ENCODE measurements at regions not wholly inside any gene's neighbourhood (a gene's known extent, or its start where the extent isn't known, plus 50 kb on each side); places are given as distances from the start of the nearest gene placed in this dataset.

GRCh38 chr16:7113395-7113794 lies 219.2 kb upstream of the RBFOX1 start:
- in situ Hi-C loops (cut with HindIII; ENCODE audit: low sequenced_read_pairs), result no loop called here
- no peak for DNase-seq (ENCODE audit: low spot score)

- in situ Hi-C loops (cut with HindIII; ENCODE audit: low sequenced_read_pairs), result no loop called here
These were observed 221.4 kb upstream of the RBFOX1 start for GRCh38 chr16:7111265-7111664.

GRCh38 chr16:7107436-7107835 lies 225.2 kb upstream of the RBFOX1 start:
- in situ Hi-C loops (cut with HindIII; ENCODE audit: low sequenced_read_pairs), result no loop called here
- no peak for DNase-seq (ENCODE audit: low spot score)

More at GRCh38 chr16:7111265-7111664, 221.4 kb upstream of the RBFOX1 start:
- DNase-seq (ENCODE audit: low spot score), result no peak

GRCh38 chr16:7103056-7103455 lies 229.6 kb upstream of the RBFOX1 start:
- no peak for DNase-seq (ENCODE audit: low spot score)
- in situ Hi-C loops (cut with HindIII; ENCODE audit: low sequenced_read_pairs), result no loop called here

- in situ Hi-C loops (cut with HindIII; ENCODE audit: low sequenced_read_pairs), result no loop called here
- DNase-seq (ENCODE audit: low spot score), result no peak
These were observed 231.6 kb upstream of the RBFOX1 start for GRCh38 chr16:7101054-7101453.

GRCh38 chr16:7097518-7097917 lies 235.1 kb upstream of the RBFOX1 start:
- DNase-seq (ENCODE audit: low spot score), result no peak
- in situ Hi-C loops (cut with HindIII; ENCODE audit: low sequenced_read_pairs), result no loop called here

- no peak for DNase-seq (ENCODE audit: low spot score)
- in situ Hi-C loops (cut with HindIII; ENCODE audit: low sequenced_read_pairs), result no loop called here
These were observed 239.1 kb upstream of the RBFOX1 start for GRCh38 chr16:7093511-7093910.

GRCh38 chr16:7090628-7091115 lies 242.0 kb upstream of the RBFOX1 start:
- no peak for DNase-seq (ENCODE audit: low spot score)
- in situ Hi-C loops (cut with HindIII; ENCODE audit: low sequenced_read_pairs), result no loop called here

GRCh38 chr16:7089751-7090150 lies 242.9 kb upstream of the RBFOX1 start:
- in situ Hi-C loops (cut with HindIII; ENCODE audit: low sequenced_read_pairs), result no loop called here
- DNase-seq (ENCODE audit: low spot score), result no peak

GRCh38 chr16:7088711-7089110 lies 243.9 kb upstream of the RBFOX1 start:
- in situ Hi-C loops (cut with HindIII; ENCODE audit: low sequenced_read_pairs), result no loop called here
- no peak for DNase-seq (ENCODE audit: low spot score)

- in situ Hi-C loops (cut with HindIII; ENCODE audit: low sequenced_read_pairs), result no loop called here
- DNase-seq (ENCODE audit: low spot score), result peak; percentile 90
These were observed 245.6 kb upstream of the RBFOX1 start for GRCh38 chr16:7086822-7087616.

- DNase-seq (ENCODE audit: low spot score), result peak; percentile 76
- in situ Hi-C loops (cut with HindIII; ENCODE audit: low sequenced_read_pairs), result no loop called here
These were observed 246.9 kb upstream of the RBFOX1 start for GRCh38 chr16:7085776-7086175.

GRCh38 chr16:7083096-7083495 lies 249.5 kb upstream of the RBFOX1 start:
- no peak for DNase-seq (ENCODE audit: low spot score)
- in situ Hi-C loops (cut with HindIII; ENCODE audit: low sequenced_read_pairs), result no loop called here

GRCh38 chr16:7077636-7078035 lies 255.0 kb upstream of the RBFOX1 start:
- in situ Hi-C loops (cut with HindIII; ENCODE audit: low sequenced_read_pairs), result no loop called here
- DNase-seq (ENCODE audit: low spot score), result no peak

GRCh38 chr16:7074715-7075114 lies 257.9 kb upstream of the RBFOX1 start:
- in situ Hi-C loops (cut with HindIII; ENCODE audit: low sequenced_read_pairs), result no loop called here
- no peak for DNase-seq (ENCODE audit: low spot score)

- in situ Hi-C loops (cut with HindIII; ENCODE audit: low sequenced_read_pairs), result no loop called here
- DNase-seq (ENCODE audit: low spot score), result no peak
These were observed 275.2 kb upstream of the RBFOX1 start for GRCh38 chr16:7057458-7057857.

GRCh38 chr16:7055443-7055842 lies 277.2 kb upstream of the RBFOX1 start:
- no peak for DNase-seq (ENCODE audit: low spot score)
- in situ Hi-C loops (cut with HindIII; ENCODE audit: low sequenced_read_pairs), result no loop called here

- in situ Hi-C loops (cut with HindIII; ENCODE audit: low sequenced_read_pairs), result no loop called here
- no peak for DNase-seq (ENCODE audit: low spot score)
These were observed 280.9 kb upstream of the RBFOX1 start for GRCh38 chr16:7051591-7052349.

- in situ Hi-C loops (cut with HindIII; ENCODE audit: low sequenced_read_pairs), result no loop called here
- DNase-seq (ENCODE audit: low spot score), result no peak
These were observed 288.3 kb upstream of the RBFOX1 start for GRCh38 chr16:7044331-7044730.

GRCh38 chr16:7038475-7038874 lies 294.2 kb upstream of the RBFOX1 start:
- in situ Hi-C loops (cut with HindIII; ENCODE audit: low sequenced_read_pairs), result no loop called here
- DNase-seq (ENCODE audit: low spot score), result no peak

Data from G401 (cell line).